Testis (tissue), 2 donors: ENCODE measurements at regions not wholly inside any gene's neighbourhood (a gene's known extent, or its start where the extent isn't known, plus 50 kb on each side); places are given as distances from the start of the nearest gene placed in this dataset.

Experiments used
- DNase-seq: peaks from one replicate; pipeline ENCODE4 v3.0.0-alpha.2; 2019
- H3K27ac ChIP-seq, 2 donors: fragments of 200-600 bp; sonication (generic); one replicate each; pipeline ENCODE4 v1.5.1; 2019
- H3K27me3 ChIP-seq: fragments of 200-600 bp; sonication (generic); one replicate; pipeline ENCODE4 v1.5.1; 2019
- H3K36me3 ChIP-seq: fragments of 200-600 bp; sonication (generic); one replicate; pipeline ENCODE4 v1.5.1; 2017; ENCODE audit warnings: low read depth; ENCODE audit errors: missing control alignments
- H3K4me1 ChIP-seq: fragments of 200-600 bp; sonication (generic); one replicate; pipeline ENCODE4 v1.5.1; 2019
- H3K4me3 ChIP-seq, 2 donors: fragments of 200-600 bp; sonication (generic); one replicate each; pipeline ENCODE4 v1.5.1; 2017 to 2019
- H3K9me3 ChIP-seq: fragments of 200-600 bp; sonication (generic); one replicate; pipeline ENCODE4 v1.5.1; 2017
- CTCF ChIP-seq, 3 experiments: fragments of 450-650 bp in 2 of 3; fragments of 200-600 bp in 1 of 3; sonication (generic) in 1 of 3; IDR thresholded peaks; one replicate each; pipeline ENCODE4 v1.5.1; 2016 to 2019; ENCODE audit warnings: antibody characterized with exemption in 3 of 3, mild to moderate bottlenecking in 2 of 3, moderate library complexity in 1 of 3
- POLR2A ChIP-seq: fragments of 450-650 bp; IDR thresholded peaks from one replicate; pipeline ENCODE4 v1.6.1; 2017; ENCODE audit warnings: antibody characterized with exemption, mild to moderate bottlenecking, moderate library complexity
- WGBS, 2 donors: methylation state at CpG; one replicate each; pipeline ENCODE4 v1.1.5; 2018; 5-methylcytosine and 5-hydroxymethylcytosine counted together
- intact Hi-C: fragments of 100-400 bp; cut with DNase I; formaldehyde crosslinking; loops from one replicate; pipeline ENCODE4 v1.15.1; 2023; ENCODE audit warnings: low total_unique reads

DNA sequence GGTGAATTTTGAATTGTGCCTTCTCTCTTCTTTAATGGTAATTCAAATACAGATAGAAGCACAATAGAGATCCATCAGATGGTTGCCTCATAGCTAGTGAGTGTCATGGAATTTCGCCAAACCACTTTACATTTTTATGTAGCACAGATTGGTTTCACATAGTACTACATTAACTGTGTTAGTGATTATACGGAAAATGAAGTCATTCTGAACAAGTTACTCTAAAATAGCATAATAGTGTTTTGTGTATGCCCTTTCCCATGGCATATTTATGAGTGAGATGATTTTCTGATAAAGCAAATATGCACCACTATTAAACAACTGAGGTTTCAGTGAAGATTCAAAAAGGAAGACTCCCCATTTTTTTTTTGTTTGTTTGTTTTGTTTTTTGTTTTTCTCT is 1623.5 kb downstream of the PCDH9 start:
- intact Hi-C loops: no loop called here
- Histone ChIP-seq H3K4me3 (no peak overlapping the region), H3K27ac (no peak overlapping the region), H3K36me3 (no peaks in the 10 kb centered on the region), H3K27me3 (no peaks in the 10 kb centered on the region), H3K9me3 (no peaks in the 10 kb centered on the region), H3K4me1 (no peaks in the 10 kb centered on the region)
- no peak for TF ChIP-seq POLR2A
- WGBS, 2 donors: 72 to 88% methylated on average over 2 of the region's 2 CpGs
- DNase-seq: no peak

GRCh38 chr13:65605396-65605795 is 1624.7 kb downstream of the PCDH9 start:
- H3K36me3 ChIP-seq: no peaks in the 10 kb centered on the region
- no peaks in the 10 kb centered on the region for H3K9me3 ChIP-seq
- H3K4me1 ChIP-seq: no peaks in the 10 kb centered on the region
- H3K27ac ChIP-seq: no peak overlapping the region
- intact Hi-C loops: no loop called here
- no peak for DNase-seq
- H3K27me3 ChIP-seq: no peaks in the 10 kb centered on the region
- no peak overlapping the region for H3K4me3 ChIP-seq
- TF ChIP-seq CTCF (IDR thresholded peaks at IDR 0.05) (no peak), POLR2A (no peak)

DNA sequence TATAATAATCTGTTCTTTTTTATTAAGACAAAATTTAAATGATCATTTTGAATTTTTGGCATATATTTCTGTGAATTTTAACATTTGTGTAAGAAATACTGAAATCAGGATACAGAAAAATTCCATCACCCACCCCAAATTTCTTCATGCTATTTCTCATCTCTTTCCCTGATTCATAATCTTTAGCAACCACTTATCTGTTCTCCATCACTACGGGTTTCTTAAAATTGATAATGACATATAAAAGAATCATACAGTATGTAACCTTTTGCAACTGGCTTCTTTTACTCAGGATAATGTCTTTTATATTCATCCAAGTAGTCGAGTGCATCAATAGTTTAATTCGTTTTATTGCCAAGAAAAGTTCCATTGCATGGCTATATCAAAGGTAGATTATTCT is 1627.0 kb downstream of the PCDH9 start:
- no peak for TF ChIP-seq POLR2A
- no peak for TF ChIP-seq CTCF (IDR thresholded peaks at IDR 0.05)
- DNase-seq: no peak
- H3K27me3 ChIP-seq: no peaks in the 10 kb centered on the region
- H3K36me3 ChIP-seq: no peaks in the 10 kb centered on the region
- H3K27ac ChIP-seq: no peak overlapping the region
- no peaks in the 10 kb centered on the region for H3K9me3 ChIP-seq
- intact Hi-C loops: no loop called here
- 78 to 79% methylated on average over 3 of the region's 3 CpGs for WGBS, 2 donors
- no peaks in the 10 kb centered on the region for H3K4me1 ChIP-seq
- no peak overlapping the region for H3K4me3 ChIP-seq

DNA sequence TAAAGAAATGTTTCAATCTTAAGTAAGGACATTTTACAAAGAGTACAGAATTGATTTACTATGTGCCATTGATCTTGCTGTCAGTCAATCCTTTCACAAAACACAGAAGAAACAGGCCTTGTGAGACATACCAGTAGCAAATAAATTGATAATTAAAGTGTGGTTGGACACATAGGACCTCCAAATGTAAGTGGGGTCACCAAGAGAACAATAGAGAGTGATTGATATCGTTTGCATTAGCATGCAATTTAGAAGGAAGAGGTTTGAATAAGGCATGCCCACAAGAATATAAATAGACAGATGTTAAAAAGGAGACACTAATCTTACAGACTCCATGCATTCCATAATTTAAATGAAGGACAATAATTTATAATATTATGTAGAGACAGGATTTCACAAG is 1628.3 kb downstream of the PCDH9 start:
- DNase-seq: no peak
- WGBS, 2 donors: 85 to 95% methylated on average over 1 of the region's 1 CpG
- Histone ChIP-seq H3K4me3 (no peak overlapping the region), H3K27me3 (no peaks in the 10 kb centered on the region), H3K4me1 (no peaks in the 10 kb centered on the region), H3K36me3 (no peaks in the 10 kb centered on the region), H3K27ac (no peak overlapping the region), H3K9me3 (no peaks in the 10 kb centered on the region)
- intact Hi-C loops: no loop called here
- TF ChIP-seq CTCF (IDR thresholded peaks at IDR 0.05): no peak
- no peak for TF ChIP-seq POLR2A

- DNase-seq: no peak
- intact Hi-C loops: no loop called here
- Histone ChIP-seq H3K4me1 (no peaks in the 10 kb centered on the region), H3K27ac (no peak overlapping the region), H3K36me3 (no peaks in the 10 kb centered on the region), H3K4me3 (no peak overlapping the region), H3K27me3 (no peaks in the 10 kb centered on the region), H3K9me3 (no peaks in the 10 kb centered on the region)
- TF ChIP-seq POLR2A (no peak), CTCF (IDR thresholded peaks at IDR 0.05) (no peak)
- 84 to 90% methylated on average over 4 of the region's 4 CpGs for WGBS, 2 donors
Measured at GRCh38 chr13:65600702-65601101, 1629.4 kb downstream of the PCDH9 start.
